IMR-90 (cell line): ENCODE measurements at regions not wholly inside any gene's neighbourhood (a gene's known extent, or its start where the extent isn't known, plus 50 kb on each side); places are given as distances from the start of the nearest gene placed in this dataset.

Source experiments
- ATAC-seq: fragments of 200-7000 bp; cut with Tn5 transposase; 2 replicates; pipeline ENCODE4 v1.9.1; 2020; ENCODE audit warnings: low read depth, mild to moderate bottlenecking, moderate library complexity
- BruUV-seq: library from RNA; stranded (reverse); fragments of 400-500 nt; replicated peaks from 2 replicates; lab custom pipeline; 2021; lab: Mats Ljungman, UMichigan
- CTCF ChIA-PET: fragments of 300-600 bp; formaldehyde crosslinking; extraction: SDS; loops from one replicate; lab custom pipeline; 2021; ENCODE audit warnings: antibody characterized with exemption; lab: Yijun Ruan, JAX
- POLR2A ChIA-PET: fragments of 300-600 bp; sonication (Branson Sonifier 250); formaldehyde crosslinking; loops from one replicate; lab custom pipeline; 2022; ENCODE audit warnings: antibody characterized with exemption; ENCODE audit not compliant: unreplicated experiment; lab: Charles Lee
- DNase-seq: peaks from one replicate; pipeline ENCODE4 v3.0.0; 2013
- H2AFZ ChIP-seq: replicated peaks from 2 replicates; pipeline ENCODE3; 2013; ENCODE audit warnings: low read length, mild to moderate bottlenecking; ENCODE audit not compliant: poor library complexity
- H2AK5ac ChIP-seq: 2 replicates; pipeline ENCODE4 v1.6.1; 2013; ENCODE audit warnings: low read depth, low read length, inconsistent platforms
- H2AK9ac ChIP-seq: replicated peaks from 2 replicates; pipeline ENCODE3; 2013; ENCODE audit warnings: mild to moderate bottlenecking, low read depth, low read length, moderate library complexity; ENCODE audit not compliant: poor library complexity
- H2BK120ac ChIP-seq: 2 replicates; pipeline ENCODE4 v1.6.1; 2013; ENCODE audit warnings: low read depth, low read length, inconsistent platforms
- H2BK15ac ChIP-seq: 3 replicates; pipeline ENCODE4 v1.6.1; 2013; ENCODE audit warnings: low read depth, low read length, inconsistent platforms
- H2BK20ac ChIP-seq: 2 replicates; pipeline ENCODE4 v1.6.1; 2013; ENCODE audit warnings: low read depth, mild to moderate bottlenecking, inconsistent platforms, low read length, moderate library complexity
- H2BK5ac ChIP-seq: 2 replicates; pipeline ENCODE4 v1.6.1; 2013; ENCODE audit warnings: mild to moderate bottlenecking, low read depth, low read length, inconsistent platforms; ENCODE audit not compliant: poor library complexity, severe bottlenecking
- H3K14ac ChIP-seq: replicated peaks from 2 replicates; pipeline ENCODE4 v1.6.1; 2013; ENCODE audit warnings: low read depth, low read length, inconsistent platforms
- H3K18ac ChIP-seq: 2 replicates; pipeline ENCODE4 v1.6.1; 2013; ENCODE audit warnings: low read depth, low read length, control low read depth
- H3K23ac ChIP-seq: 2 replicates; pipeline ENCODE4 v1.6.1; 2013; ENCODE audit warnings: low read depth, low read length, inconsistent platforms
- H3K27ac ChIP-seq: 2 replicates; pipeline ENCODE4 v1.5.1; 2013; ENCODE audit warnings: mild to moderate bottlenecking, control low read depth, low read length; ENCODE audit not compliant: insufficient read depth
- H3K27me3 ChIP-seq: 2 replicates; pipeline ENCODE4 v1.6.1; 2013; ENCODE audit warnings: low read length; ENCODE audit not compliant: control insufficient read depth, insufficient read depth
- H3K36me3 ChIP-seq: 2 replicates; pipeline ENCODE4 v1.6.1; 2013; ENCODE audit warnings: low read length, mixed read lengths; ENCODE audit not compliant: control insufficient read depth, insufficient read depth
- H3K4ac ChIP-seq: 2 replicates; pipeline ENCODE4 v1.6.1; 2013; ENCODE audit warnings: low read depth, low read length, inconsistent platforms
- H3K4me1 ChIP-seq: 2 replicates; pipeline ENCODE4 v1.6.1; 2013; ENCODE audit warnings: low read length, mixed read lengths; ENCODE audit not compliant: control insufficient read depth, insufficient read depth
- H3K4me2 ChIP-seq: 2 replicates; pipeline ENCODE4 v1.6.1; 2013; ENCODE audit warnings: low read depth, mild to moderate bottlenecking, control low read depth, low read length, moderate library complexity
- H3K4me3 ChIP-seq: 2 replicates; pipeline ENCODE4 v1.5.1; 2013; ENCODE audit warnings: low read depth, mild to moderate bottlenecking, control low read depth, low read length, moderate library complexity; ENCODE audit not compliant: insufficient read depth
- H3K56ac ChIP-seq: 2 replicates; pipeline ENCODE4 v1.6.1; 2013; ENCODE audit warnings: low read length, inconsistent platforms; ENCODE audit not compliant: insufficient read depth; ENCODE audit errors: extremely low read depth
- H3K79me1 ChIP-seq, 2 experiments: 2 replicates each; pipeline ENCODE4 v1.6.1; 2013; ENCODE audit warnings: low read length in 2 of 2, inconsistent platforms in 1 of 2, low read depth in 1 of 2
- H3K9ac ChIP-seq: 2 replicates; pipeline ENCODE4 v1.6.1; 2013; ENCODE audit warnings: low read depth, low read length, control low read depth
- H3K9me1 ChIP-seq: 2 replicates; pipeline ENCODE4 v1.6.1; 2013; ENCODE audit warnings: low read length, inconsistent platforms; ENCODE audit not compliant: insufficient read depth
- H3K9me3 ChIP-seq: 2 replicates; pipeline ENCODE4 v1.6.1; 2013; ENCODE audit warnings: low read length; ENCODE audit not compliant: control insufficient read depth, insufficient read depth
- H4K20me1 ChIP-seq: 2 replicates; pipeline ENCODE4 v1.6.1; 2013; ENCODE audit warnings: low read length, inconsistent platforms; ENCODE audit not compliant: insufficient read depth
- H4K5ac ChIP-seq: 2 replicates; pipeline ENCODE4 v1.6.1; 2013; ENCODE audit warnings: mild to moderate bottlenecking, low read depth, low read length, control low read depth
- H4K8ac ChIP-seq, 2 experiments: 2 replicates each; pipeline ENCODE4 v1.6.1; 2013; ENCODE audit warnings: low read depth in 2 of 2, low read length in 2 of 2, control low read depth in 1 of 2, inconsistent platforms in 1 of 2
- H4K91ac ChIP-seq: 2 replicates; pipeline ENCODE4 v1.6.1; 2013; ENCODE audit warnings: low read depth, low read length, inconsistent platforms; ENCODE audit not compliant: insufficient read depth
- BHLHE40 ChIP-seq: fragments of 150-350 bp; IDR thresholded peaks from 2 replicates; pipeline ENCODE4 v1.6.1; 2016; ENCODE audit warnings: mild to moderate bottlenecking, low read depth, low read length
- CEBPB ChIP-seq: IDR thresholded peaks from 2 replicates; pipeline ENCODE4 v1.6.1; 2012; ENCODE audit warnings: low read depth, low read length, improper control_type of control experiment
- CHD1 ChIP-seq: IDR thresholded peaks from 2 replicates; pipeline ENCODE4 v1.6.1; 2012; ENCODE audit warnings: low read depth, low read length, improper control_type of control experiment
- FOS ChIP-seq: fragments of 150-350 bp; IDR thresholded peaks from 2 replicates; pipeline ENCODE4 v1.6.1; 2016; ENCODE audit warnings: low read depth, low read length
- MAZ ChIP-seq: IDR thresholded peaks from 2 replicates; pipeline ENCODE4 v1.6.1; 2012; ENCODE audit warnings: low read depth, mild to moderate bottlenecking, low read length, improper control_type of control experiment, moderate library complexity, borderline replicate concordance
- MXI1 ChIP-seq: IDR thresholded peaks from 2 replicates; pipeline ENCODE4 v1.6.1; 2012; ENCODE audit warnings: low read depth, mild to moderate bottlenecking, low read length, moderate library complexity, borderline replicate concordance
- POLR2A ChIP-seq: IDR thresholded peaks from 2 replicates; pipeline ENCODE4 v1.6.1; 2012; ENCODE audit warnings: mild to moderate bottlenecking, low read depth, low read length
- RAD21 ChIP-seq: IDR thresholded peaks from 2 replicates; pipeline ENCODE4 v1.6.1; 2012; ENCODE audit warnings: low read length, improper control_type of control experiment
- RCOR1 ChIP-seq: IDR thresholded peaks from 2 replicates; pipeline ENCODE4 v1.6.1; 2012; ENCODE audit warnings: mild to moderate bottlenecking, low read length, improper control_type of control experiment; ENCODE audit not compliant: insufficient replicate concordance
- RFX5 ChIP-seq: IDR thresholded peaks from 2 replicates; pipeline ENCODE4 v1.8.0; 2012; ENCODE audit warnings: low read depth, mild to moderate bottlenecking, low read length, moderate library complexity
- WGBS, 2 experiments: methylation state at CpG; one replicate each; pipeline versions ENCODE4 v1.1.5 to v1.1.7; 2013; ENCODE audit warnings: missing lambda C conversion rate in 2 of 2; ENCODE audit not compliant: insufficient read length in 1 of 2; ENCODE audit errors: extremely low coverage in 2 of 2; 5-methylcytosine and 5-hydroxymethylcytosine counted together
- dilution Hi-C: fragments of 300-500 bp; cut with HindIII; formaldehyde crosslinking; loops from one replicate; pipeline ENCODE4 v1.14.3; 2018; ENCODE audit warnings: low sequenced_read_pairs; ENCODE audit not compliant: unreplicated experiment
- in situ Hi-C: fragments of 300-500 bp; cut with MboI; formaldehyde crosslinking; loops from 3 replicates; pipeline ENCODE4 v1.14.3; 2019; ENCODE audit warnings: low sequenced_read_pairs, inconsistent platforms, mixed read lengths
- intact Hi-C: fragments of 100-400 bp; cut with micrococcal nuclease; formaldehyde crosslinking; loops from 2 replicates; pipeline ENCODE4 v1.10.0; 2022
- TF ChIP-seq, protein P1 (sequence below): conservative IDR thresholded peaks from 2 replicates; pipeline ENCODE4 v1.5.1; 2012; ENCODE audit warnings: mild to moderate bottlenecking, low read depth, low read length, improper control_type of control experiment
- TF ChIP-seq, protein P2 (sequence below): fragments of 150-350 bp; IDR thresholded peaks from 2 replicates; pipeline ENCODE4 v1.6.1; 2017; ENCODE audit warnings: mild to moderate bottlenecking, antibody characterized with exemption, low read length, low read depth

DNA sequence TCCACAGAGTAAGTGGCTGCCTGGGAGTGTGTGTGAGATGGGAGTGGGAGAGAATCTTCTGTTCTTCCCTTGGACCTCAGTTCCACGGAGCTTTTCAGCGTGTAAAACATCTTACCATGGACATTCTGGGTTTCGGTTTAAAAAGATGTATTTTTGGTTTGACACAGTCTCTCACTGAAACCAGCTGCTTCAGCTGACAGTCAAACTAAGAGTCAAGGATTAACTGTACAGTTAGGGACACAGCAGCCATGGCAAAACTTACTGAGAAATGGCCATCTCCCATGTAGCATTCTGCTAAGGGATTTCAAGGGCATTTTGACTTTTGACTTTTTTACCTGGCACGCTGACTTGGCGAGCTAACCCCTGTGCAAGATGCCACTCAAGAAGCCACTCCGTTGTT is 93.8 kb upstream of the IL12B start:
- no peaks in the 10 kb centered on the region for H3K9me3 ChIP-seq
- H3K4me2 ChIP-seq, result no peak overlapping the region
- TF ChIP-seq FOS (no peak), BHLHE40 (no peak), RCOR1 (no peak), RFX5 (no peak), RAD21 (no peak), MXI1 (no peak), MAZ (no peak), POLR2A (no peak), CEBPB (no peak), CHD1 (no peak)
- TF ChIP-seq, protein P1, sequence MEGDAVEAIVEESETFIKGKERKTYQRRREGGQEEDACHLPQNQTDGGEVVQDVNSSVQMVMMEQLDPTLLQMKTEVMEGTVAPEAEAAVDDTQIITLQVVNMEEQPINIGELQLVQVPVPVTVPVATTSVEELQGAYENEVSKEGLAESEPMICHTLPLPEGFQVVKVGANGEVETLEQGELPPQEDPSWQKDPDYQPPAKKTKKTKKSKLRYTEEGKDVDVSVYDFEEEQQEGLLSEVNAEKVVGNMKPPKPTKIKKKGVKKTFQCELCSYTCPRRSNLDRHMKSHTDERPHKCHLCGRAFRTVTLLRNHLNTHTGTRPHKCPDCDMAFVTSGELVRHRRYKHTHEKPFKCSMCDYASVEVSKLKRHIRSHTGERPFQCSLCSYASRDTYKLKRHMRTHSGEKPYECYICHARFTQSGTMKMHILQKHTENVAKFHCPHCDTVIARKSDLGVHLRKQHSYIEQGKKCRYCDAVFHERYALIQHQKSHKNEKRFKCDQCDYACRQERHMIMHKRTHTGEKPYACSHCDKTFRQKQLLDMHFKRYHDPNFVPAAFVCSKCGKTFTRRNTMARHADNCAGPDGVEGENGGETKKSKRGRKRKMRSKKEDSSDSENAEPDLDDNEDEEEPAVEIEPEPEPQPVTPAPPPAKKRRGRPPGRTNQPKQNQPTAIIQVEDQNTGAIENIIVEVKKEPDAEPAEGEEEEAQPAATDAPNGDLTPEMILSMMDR, result no peak
- TF ChIP-seq, protein P2, sequence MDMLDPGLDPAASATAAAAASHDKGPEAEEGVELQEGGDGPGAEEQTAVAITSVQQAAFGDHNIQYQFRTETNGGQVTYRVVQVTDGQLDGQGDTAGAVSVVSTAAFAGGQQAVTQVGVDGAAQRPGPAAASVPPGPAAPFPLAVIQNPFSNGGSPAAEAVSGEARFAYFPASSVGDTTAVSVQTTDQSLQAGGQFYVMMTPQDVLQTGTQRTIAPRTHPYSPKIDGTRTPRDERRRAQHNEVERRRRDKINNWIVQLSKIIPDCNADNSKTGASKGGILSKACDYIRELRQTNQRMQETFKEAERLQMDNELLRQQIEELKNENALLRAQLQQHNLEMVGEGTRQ, result no peak
- H3K9ac ChIP-seq, result no peak overlapping the region
- intact Hi-C loops, result no loop called here
- POLR2A ChIA-PET, result no interaction called here
- peaks cover 4% of the 10 kb centered on the region; the same call in 1 of the 2 replicates for H3K9me1 ChIP-seq
- CTCF ChIA-PET, result no interaction called here
- H2BK20ac ChIP-seq, result no peak overlapping the region
- DNase-seq, result no peak
- no peak overlapping the region for H2AFZ ChIP-seq
- H4K91ac ChIP-seq, result no peak overlapping the region
- H2BK15ac ChIP-seq, result no peak overlapping the region
- no peak for ATAC-seq
- H3K18ac ChIP-seq, result no peak overlapping the region
- no peaks in the 10 kb centered on the region for H3K36me3 ChIP-seq
- H3K56ac ChIP-seq, result no peak overlapping the region
- no peak overlapping the region for H3K4ac ChIP-seq
- H4K5ac ChIP-seq, result no peak overlapping the region
- H2AK9ac ChIP-seq, result no peak overlapping the region
- 47% methylated on average over 3 of the region's 6 CpGs; no CpG with 5 or more reads in 1 of the 2 experiments for WGBS, 2 experiments
- H3K27me3 ChIP-seq, result peaks cover 21% of the 10 kb centered on the region
- H3K4me1 ChIP-seq, result no peaks in the 10 kb centered on the region
- H4K8ac ChIP-seq, result no peak overlapping the region
- no peak overlapping the region for H2BK120ac ChIP-seq
- in situ Hi-C loops, result no loop called here
- no peak overlapping the region for H3K23ac ChIP-seq
- no peak overlapping the region for H3K27ac ChIP-seq
- H3K4me3 ChIP-seq, result no peak overlapping the region
- dilution Hi-C loops, result no loop called here
- H4K20me1 ChIP-seq, result no peaks in the 10 kb centered on the region
- no peak overlapping the region for H3K14ac ChIP-seq
- no TSS peak for BruUV-seq
- H3K79me1 ChIP-seq, result no peaks in the 10 kb centered on the region
- H2AK5ac ChIP-seq, result no peak overlapping the region
- no peak overlapping the region for H2BK5ac ChIP-seq
